GM10266 (cell line): ENCODE measurements at regions not wholly inside any gene's neighbourhood (a gene's known extent, or its start where the extent isn't known, plus 50 kb on each side); places are given as distances from the start of the nearest gene placed in this dataset.

Experiments used
- DNase-seq: peaks from one replicate; pipeline ENCODE4 v3.0.0; 2012; ENCODE audit errors: extremely low spot score
- CTCF ChIP-seq: IDR thresholded peaks from 2 replicates; pipeline ENCODE4 v1.5.1; 2012; ENCODE audit warnings: mild to moderate bottlenecking, low read depth; ENCODE audit not compliant: control insufficient read depth, insufficient read depth; ENCODE audit errors: missing control alignments

GRCh38 chr14:23694949-23695663 is 58.9 kb downstream of the DHRS2 start:
- TF ChIP-seq CTCF, result no peak
- DNase-seq, result no peak

GRCh38 chr14:23695664-23695999 is 59.5 kb downstream of the DHRS2 start:
- no peak for DNase-seq
- TF ChIP-seq CTCF, result no peak

- no peak for DNase-seq
- TF ChIP-seq CTCF, result no peak
These were observed 60.6 kb downstream of the DHRS2 start for GRCh38 chr14:23696701-23697239.

GRCh38 chr14:23697680-23698079 is 61.5 kb downstream of the DHRS2 start:
- no peak for TF ChIP-seq CTCF
- no peak for DNase-seq

GRCh38 chr14:23702656-23703426 is 66.7 kb downstream of the DHRS2 start:
- TF ChIP-seq CTCF, result no peak
- no peak for DNase-seq

GRCh38 chr14:23704890-23705289 is 68.7 kb downstream of the DHRS2 start:
- no peak for DNase-seq
- TF ChIP-seq CTCF, result no peak

GRCh38 chr14:23707415-23707814 is 71.3 kb downstream of the DHRS2 start:
- TF ChIP-seq CTCF, result no peak
- no peak for DNase-seq
